Gastroesophageal sphincter (tissue), 3 donors: ENCODE measurements at regions not wholly inside any gene's neighbourhood (a gene's known extent, or its start where the extent isn't known, plus 50 kb on each side); places are given as distances from the start of the nearest gene placed in this dataset.

ENCODE experiments used
- EP300 ChIP-seq: sonication (generic); formaldehyde crosslinking; IDR thresholded peaks from one replicate; pipeline ENCODE4 v1.6.1; 2017; ENCODE audit warnings: antibody characterized with exemption, mild to moderate bottlenecking
- POLR2A ChIP-seq, 2 donors: fragments of 450-650 bp; IDR thresholded peaks; one replicate each; pipeline ENCODE4 v1.6.1; 2017; ENCODE audit warnings: antibody characterized with exemption in 2 of 2, mild to moderate bottlenecking in 2 of 2, moderate library complexity in 1 of 2
- POLR2AphosphoS5 ChIP-seq: sonication (generic); formaldehyde crosslinking; IDR thresholded peaks from one replicate; pipeline ENCODE4 v1.6.1; 2017; ENCODE audit warnings: antibody characterized with exemption
- TF ChIP-seq, protein P1 (sequence below), 4 experiments: fragments of 200-600 bp in 2 of 4; fragments of 450-650 bp in 2 of 4; sonication (generic) in 1 of 4; IDR thresholded peaks; one replicate each; pipeline ENCODE4 v1.5.1; 2017 to 2019; ENCODE audit warnings: antibody characterized with exemption in 4 of 4, mild to moderate bottlenecking in 2 of 4, moderate library complexity in 2 of 4

DNA sequence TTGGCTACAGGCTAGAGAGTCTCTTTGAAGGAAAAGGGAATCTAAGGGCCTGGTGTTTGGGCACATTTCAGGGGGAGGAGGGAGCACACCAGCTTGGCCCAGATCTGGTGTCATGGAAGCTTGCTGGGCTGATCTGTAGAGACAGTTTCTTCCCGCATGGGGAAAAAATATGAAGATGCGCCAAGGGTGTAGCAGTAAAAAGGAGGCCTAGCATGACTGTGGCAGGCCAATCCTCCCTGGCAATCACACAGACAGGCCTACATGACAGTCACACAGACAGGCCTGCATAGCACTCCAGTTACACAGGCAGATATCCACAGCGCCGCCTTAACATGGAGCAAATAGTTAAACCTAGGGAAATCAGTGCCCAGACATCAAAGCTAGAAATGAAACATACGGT is 123.6 kb upstream of the KIF5B start:
- TF ChIP-seq, protein P1, sequence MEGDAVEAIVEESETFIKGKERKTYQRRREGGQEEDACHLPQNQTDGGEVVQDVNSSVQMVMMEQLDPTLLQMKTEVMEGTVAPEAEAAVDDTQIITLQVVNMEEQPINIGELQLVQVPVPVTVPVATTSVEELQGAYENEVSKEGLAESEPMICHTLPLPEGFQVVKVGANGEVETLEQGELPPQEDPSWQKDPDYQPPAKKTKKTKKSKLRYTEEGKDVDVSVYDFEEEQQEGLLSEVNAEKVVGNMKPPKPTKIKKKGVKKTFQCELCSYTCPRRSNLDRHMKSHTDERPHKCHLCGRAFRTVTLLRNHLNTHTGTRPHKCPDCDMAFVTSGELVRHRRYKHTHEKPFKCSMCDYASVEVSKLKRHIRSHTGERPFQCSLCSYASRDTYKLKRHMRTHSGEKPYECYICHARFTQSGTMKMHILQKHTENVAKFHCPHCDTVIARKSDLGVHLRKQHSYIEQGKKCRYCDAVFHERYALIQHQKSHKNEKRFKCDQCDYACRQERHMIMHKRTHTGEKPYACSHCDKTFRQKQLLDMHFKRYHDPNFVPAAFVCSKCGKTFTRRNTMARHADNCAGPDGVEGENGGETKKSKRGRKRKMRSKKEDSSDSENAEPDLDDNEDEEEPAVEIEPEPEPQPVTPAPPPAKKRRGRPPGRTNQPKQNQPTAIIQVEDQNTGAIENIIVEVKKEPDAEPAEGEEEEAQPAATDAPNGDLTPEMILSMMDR (IDR thresholded peaks at IDR 0.05), result no peak
- TF ChIP-seq POLR2AphosphoS5 (no peak), EP300 (no peak), POLR2A (IDR thresholded peaks at IDR 0.05) (no peak)
